ENCODE measurements at regions not wholly inside any gene's neighbourhood (a gene's known extent, or its start where the extent isn't known, plus 50 kb on each side); places are given as distances from the start of the nearest gene placed in this dataset.

DNA sequence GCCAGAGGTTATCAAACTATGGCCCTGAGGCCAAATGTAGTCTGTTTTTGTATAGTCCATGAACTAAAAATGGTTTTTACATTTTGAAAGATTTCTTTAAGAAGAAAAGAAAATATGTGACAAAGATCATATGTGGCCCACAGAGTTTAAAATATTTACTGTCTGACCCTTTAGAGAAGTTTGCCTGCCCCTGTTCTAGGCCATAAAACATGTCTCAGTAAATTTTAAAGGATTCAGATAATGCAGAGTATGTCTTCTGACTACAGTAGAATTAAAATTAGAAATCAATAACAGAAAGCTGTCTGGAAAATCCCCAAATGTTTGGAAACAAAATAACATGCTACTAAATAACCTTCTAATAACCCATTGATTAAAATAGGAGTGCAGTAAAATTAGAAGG, 86.3 kb downstream of the KCNRG start:
- no peak for DNase-seq (ENCODE audit: low read depth in 2 of 2)

DNA sequence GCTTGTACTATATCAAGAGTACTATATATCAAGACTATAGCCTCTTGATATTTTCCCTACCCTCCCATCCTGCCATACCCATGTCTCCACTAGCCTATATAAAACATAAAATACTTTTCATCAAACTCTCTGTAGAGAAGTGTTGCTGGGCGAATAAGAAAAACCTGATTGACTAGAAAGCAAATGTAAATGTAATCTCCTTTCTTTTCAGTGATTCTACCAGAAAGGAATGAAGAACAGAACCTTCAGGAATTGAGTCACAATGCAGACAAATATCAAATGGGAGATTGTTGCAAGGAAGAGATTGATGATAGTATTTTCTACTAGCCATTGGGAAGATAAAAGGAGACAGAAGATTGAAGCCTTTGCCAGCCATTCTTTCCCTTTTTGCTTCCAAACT, 89.2 kb downstream of the KCNRG start:
- DNase-seq (ENCODE audit: low read depth in 2 of 2): no peak

DNA sequence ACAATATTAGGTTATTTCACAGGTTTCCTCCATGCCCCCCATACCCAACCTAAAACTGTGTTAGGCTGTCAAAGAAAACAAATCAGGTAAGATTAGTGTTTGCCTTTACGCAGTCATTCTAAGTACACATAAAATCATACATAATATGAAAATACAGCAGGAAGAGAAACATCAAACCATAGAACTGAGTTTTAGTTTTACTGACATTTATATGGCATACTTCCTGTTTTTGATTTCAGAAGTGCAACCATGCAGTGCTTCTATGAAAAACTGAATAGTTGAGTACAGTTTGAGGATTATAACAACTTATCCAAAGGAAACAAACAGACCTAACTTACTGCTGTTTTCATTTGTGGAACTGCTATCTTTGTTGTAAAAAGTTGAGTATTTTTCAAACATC, 91.3 kb downstream of the KCNRG start:
- DNase-seq (ENCODE audit: low read depth in 2 of 2): no peak

DNA sequence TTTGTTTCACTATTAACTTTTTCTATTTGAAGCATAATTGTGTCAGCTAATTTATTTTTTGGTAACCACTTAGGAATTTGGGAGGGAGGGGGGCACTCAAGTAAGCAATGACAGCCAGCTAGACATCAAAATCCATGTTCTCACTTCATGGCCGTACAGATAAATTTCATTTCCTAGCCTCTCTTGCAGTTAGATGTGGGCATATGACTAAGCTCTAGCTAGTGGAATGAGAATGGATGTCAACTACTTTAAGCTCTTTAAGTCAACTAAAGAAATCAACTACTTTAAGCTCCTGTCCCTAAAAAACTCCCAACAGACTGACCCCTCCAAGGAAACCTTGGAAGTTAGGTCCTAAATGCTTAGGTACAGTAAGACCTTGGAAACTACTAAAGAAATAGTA, 92.0 kb downstream of the KCNRG start:
- DNase-seq (ENCODE audit: low read depth in 2 of 2): no peak

DNA sequence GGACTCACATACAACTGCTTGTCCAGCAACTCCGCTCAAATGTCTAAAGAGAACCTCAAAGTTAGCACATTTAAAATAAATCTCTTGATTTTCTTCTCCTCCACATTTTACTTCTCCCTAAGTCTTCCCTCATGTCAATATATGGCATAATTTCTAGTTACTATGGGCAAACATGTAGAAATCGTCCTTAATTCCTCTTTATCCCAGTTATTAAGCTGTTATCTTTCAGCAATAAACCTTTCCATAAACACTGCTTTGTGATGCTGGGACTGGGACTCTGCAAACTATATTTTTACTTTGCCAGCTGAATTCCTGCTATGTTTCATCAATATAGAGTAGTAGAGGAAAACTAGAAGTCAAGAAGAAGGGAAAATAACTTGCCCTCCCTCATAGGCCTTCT, 99.7 kb downstream of the KCNRG start:
- DNase-seq (ENCODE audit: low read depth in 2 of 2): no peak

GRCh38 chr13:50115695-50116094, 100.5 kb downstream of the KCNRG start:
- DNase-seq (ENCODE audit: low read depth in 2 of 2): no peak

- no peak for DNase-seq (ENCODE audit: low read depth in 2 of 2)
Measured at GRCh38 chr13:50116430-50116973, 101.3 kb downstream of the KCNRG start.

DNA sequence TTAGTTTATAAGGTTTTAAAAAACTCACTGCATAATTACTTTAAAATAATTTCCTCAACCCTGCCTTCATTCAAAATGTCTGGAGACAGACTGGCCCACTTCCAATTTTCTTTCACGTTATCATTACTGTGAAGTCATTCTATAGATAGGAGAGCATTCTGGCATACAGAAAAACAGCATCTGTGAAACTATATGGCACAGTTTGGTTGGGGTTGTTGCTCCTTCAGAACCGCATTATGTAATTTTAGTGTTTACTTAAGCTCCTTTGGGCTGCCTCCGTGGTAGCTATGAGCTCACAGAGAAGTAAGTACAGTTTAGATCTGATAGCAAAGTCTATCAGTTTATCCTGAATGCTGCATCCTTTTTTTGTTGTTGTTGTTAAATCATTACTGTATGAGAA, 104.3 kb downstream of the KCNRG start:
- no peak for DNase-seq (ENCODE audit: low read depth in 2 of 2)

DNA sequence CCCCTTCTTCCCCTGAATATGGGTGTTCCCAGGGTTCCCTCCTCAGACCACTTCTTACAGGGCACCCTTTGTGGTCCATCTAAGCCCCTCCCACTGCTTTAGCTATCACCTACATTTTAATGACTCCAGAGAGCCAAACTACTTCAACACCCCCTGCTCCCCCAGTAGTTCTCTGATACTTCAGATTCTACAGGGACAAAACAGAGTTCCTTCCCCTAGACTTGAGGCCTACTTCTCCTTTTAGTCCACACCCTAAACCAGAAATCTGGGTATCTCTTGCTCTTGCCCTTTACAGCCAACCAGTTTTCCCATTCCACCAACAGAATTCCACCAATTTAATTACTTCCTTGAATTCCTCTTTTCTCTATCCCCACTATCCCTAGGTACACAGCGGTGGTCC, 107.2 kb downstream of the KCNRG start:
- no peak for DNase-seq (ENCODE audit: low read depth in 2 of 2)

DNA sequence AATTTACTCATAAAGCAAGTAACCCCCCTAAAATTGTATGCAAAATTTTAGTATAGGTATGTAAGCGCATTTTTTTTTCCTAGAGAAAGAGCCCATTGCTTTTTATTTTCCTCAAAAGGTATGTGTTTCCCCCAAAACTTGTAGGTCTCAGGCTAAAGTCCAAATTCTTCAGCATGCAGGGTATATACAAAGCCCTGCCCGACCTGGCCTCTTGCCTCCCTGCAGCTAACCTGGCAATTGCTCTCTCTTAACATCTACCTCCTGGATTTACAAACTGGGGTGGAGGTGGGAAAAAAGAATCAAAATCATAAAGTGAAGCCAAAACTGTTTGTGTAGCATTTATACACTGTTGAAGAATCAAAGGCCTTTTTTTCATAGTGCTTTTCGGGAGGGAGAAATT, 107.8 kb downstream of the KCNRG start:
- DNase-seq (ENCODE audit: low read depth in 2 of 2): no peak

- DNase-seq (ENCODE audit: low read depth in 2 of 2): no peak
Measured at GRCh38 chr13:50123515-50123861, 108.2 kb downstream of the KCNRG start.

DNA sequence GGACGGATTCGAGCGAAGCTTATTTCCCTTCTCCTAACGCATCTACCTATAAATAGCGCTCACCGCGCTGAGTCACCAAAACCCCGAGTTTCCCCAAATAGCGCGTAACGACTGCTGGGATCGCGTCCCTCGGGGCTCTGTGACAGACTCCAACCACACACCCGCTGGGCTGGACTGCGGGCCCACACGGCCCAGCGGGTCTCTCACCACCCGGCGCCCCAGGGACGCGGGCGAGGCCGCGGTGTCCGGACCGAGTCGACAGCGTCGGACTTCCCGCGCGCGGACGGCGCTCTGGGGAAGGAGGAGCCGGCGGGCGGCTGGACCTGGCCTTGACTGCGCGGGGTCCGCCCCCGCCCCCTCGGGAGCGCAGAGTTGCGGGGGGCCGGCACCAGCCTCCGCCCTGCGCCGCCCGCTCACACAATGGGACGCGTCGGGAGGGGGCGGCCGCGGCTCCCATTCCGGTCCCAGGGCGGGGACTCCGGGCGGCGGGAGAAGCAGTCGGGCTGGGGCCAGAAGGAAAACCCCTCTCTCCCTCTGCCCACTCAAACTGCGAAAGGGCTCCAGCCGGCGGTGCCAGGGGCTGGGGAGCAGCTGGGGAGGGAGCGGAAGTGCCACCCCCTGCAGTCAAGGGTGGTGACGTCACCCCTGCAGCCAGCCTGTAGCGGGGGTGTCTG, 108.8 kb downstream of the KCNRG start:
- peak; percentile 88 to 89 for DNase-seq (ENCODE audit: low read depth in 2 of 2)

DNA sequence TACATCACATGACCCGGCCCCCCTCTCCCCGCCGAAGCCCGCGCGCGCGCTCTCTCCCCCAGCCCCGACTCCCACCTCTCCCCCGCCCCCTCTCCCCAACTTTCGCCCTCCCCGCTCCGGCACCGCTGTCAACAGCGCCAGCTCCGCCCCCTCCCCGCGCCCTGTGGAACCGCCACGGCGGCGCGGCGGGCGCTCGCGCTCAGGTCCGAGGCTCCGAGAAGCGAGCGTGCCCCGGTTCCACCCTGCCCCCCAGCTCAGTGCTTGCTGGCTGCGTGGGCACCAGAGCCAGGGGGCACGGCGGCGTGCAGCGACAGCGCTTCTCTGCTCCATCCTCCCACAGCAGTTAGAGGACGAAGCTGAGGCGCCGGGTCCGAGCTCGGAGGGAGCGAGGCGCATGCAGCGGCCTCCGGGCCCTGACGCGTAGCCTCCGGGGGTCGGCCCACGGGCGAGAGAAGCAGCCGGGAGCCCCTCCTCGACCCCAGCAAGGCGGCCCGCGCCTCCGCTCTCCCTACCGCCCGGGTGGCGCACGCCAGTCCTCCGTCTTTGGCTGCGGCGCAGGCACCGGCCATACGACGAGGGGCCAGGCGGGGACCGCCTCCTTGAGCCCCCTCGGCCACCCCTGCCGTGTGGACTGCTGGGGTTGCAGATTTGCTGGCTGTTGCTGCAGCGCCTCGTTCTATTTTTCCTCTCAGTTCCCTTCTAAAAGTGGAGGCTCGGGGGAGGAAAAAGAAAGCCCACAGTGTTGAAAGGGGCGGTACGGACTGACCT, 109.5 kb downstream of the KCNRG start:
- no peak for DNase-seq (ENCODE audit: low read depth in 2 of 2)

GRCh38 chr13:50125304-50125553, 110.0 kb downstream of the KCNRG start:
- no peak for DNase-seq (ENCODE audit: low read depth in 2 of 2)

DNA sequence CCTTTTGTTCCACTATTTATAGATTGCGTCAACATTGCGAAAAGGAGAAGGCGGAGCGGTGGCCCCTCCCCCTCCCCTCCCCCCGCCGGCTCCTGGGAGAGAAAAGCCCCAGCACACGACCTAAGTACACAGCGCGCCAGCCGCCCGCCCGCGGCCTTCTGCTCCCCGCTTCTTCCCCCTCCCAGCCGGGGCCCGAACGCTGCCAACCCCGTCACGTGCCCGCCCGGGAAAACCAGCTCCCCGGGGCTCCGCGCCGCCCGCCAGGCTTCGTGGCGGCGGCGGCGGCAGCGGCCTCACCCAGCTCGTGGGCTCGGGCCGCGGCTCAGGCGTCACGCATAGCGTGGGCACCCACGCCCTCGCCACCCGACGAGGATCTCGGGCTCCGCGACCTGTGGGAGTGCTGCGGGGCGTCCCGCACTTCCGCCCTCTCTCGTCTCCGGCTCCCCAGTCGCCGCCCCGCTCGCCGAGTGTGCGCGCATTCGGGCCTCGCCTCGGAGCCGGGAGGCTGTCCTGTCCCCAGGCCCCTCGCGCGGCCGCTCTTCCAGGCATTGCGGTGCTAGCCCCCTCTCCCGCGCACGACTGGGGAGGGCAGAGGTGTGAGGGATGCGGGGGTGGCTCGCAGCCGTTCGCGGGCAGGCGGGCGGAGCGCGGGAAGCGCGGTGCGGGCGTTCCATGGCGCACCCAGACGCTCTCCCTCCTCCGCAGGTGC, 110.5 kb downstream of the KCNRG start:
- DNase-seq (ENCODE audit: low read depth in 2 of 2): peak; percentile 80 to 85

GRCh38 chr13:50126263-50126992, 111.2 kb downstream of the KCNRG start:
- DNase-seq (ENCODE audit: low read depth in 2 of 2): no peak

- DNase-seq (ENCODE audit: low read depth in 2 of 2): no peak
Measured at GRCh38 chr13:50126993-50127725, 111.9 kb downstream of the KCNRG start.

GRCh38 chr13:50127726-50128291, 112.6 kb downstream of the KCNRG start:
- no peak for DNase-seq (ENCODE audit: low read depth in 2 of 2)

DNA sequence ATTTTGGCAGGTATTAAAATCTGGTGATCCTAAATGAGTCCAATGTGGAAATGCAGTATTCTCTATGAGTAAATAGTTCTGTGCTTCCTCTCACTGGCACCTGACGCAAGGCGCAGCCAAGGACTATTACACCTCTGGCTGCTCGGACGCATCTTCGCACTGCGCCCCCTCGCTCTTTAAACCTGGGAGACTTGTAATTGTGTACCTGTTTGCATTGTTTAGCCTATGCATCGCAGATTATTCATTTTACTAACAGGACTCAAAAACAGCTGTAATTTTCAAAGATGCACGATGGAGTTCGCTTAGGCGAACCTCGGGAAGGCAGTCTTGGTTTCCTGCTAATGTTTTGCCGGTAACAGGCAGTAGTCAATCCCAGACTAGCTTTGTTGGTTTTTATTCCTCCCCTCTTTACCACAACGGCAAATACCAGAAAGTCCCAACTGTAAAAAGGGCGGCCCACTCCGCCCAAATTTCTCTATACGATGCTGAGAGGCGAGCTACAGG, 113.2 kb downstream of the KCNRG start:
- no peak for DNase-seq (ENCODE audit: low read depth in 2 of 2)

- no peak for DNase-seq (ENCODE audit: low read depth in 2 of 2)
Measured at GRCh38 chr13:50129081-50129705, 113.9 kb downstream of the KCNRG start.

DNA sequence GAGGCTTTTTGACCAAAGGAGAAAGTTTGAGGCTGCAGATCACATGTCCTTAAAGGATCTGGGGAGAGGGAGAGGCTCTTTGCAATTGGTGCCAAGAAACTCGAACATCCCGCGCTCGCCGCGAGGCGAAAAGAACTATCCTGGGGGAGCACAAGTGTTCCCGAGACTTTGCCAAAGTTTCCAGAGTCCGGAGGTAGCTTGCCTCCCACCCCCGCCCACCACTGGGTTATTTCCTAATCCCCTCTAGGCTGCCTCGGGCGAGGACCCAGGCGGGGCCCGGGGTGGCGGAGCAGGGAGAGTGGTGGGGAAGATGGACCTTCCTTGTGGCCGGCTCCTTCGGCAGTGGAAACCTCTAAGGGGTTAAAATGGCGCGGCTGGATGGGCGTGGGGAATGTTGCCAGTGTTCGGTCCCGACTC, 114.5 kb downstream of the KCNRG start:
- no peak for DNase-seq (ENCODE audit: low read depth in 2 of 2)

All from fibroblast of skin of left quadriceps (primary cell).